GM12878 (cell line): ENCODE measurements at regions not wholly inside any gene's neighbourhood (a gene's known extent, or its start where the extent isn't known, plus 50 kb on each side); places are given as distances from the start of the nearest gene placed in this dataset.

Experiments used
- ATAC-seq: fragments of 200-7000 bp; cut with Tn5 transposase; 3 replicates; pipeline ENCODE4 v1.9.1; 2020; ENCODE audit warnings: mild to moderate bottlenecking, moderate library complexity
- BruUV-seq: library from RNA; stranded (reverse); fragments of 400-500 nt; replicated peaks from 2 replicates; lab custom pipeline; 2021; lab: Mats Ljungman, UMichigan
- CTCF ChIA-PET: fragments of 300-600 bp; sonication (Branson Sonifier 250); formaldehyde crosslinking; extraction: SDS; loops from one replicate; lab custom pipeline; 2021; ENCODE audit warnings: inconsistent platforms; lab: Yijun Ruan, JAX
- POLR2A ChIA-PET: fragments of 350-600 bp; formaldehyde crosslinking; extraction: SDS; loops from one replicate; lab custom pipeline; 2021; ENCODE audit warnings: inconsistent platforms; lab: Charles Lee
- RAD21 ChIA-PET: fragments of 300-600 bp; sonication (Branson Sonifier 250); formaldehyde crosslinking; loops from one replicate; lab custom pipeline; 2023; ENCODE audit warnings: antibody characterized with exemption; ENCODE audit not compliant: unreplicated experiment; lab: Charles Lee
- SMC1A ChIA-PET: fragments of 300-600 bp; sonication (Branson Sonifier 250); formaldehyde crosslinking; loops from one replicate; lab custom pipeline; 2023; ENCODE audit not compliant: unreplicated experiment, uncharacterized antibody; lab: Charles Lee
- DNase-seq: peaks from one replicate; pipeline ENCODE4 v3.0.0-alpha.2; 2011; ENCODE audit warnings: low read depth, low spot score
- FAIRE-seq: peaks from 3 replicates; lab custom pipeline; 2011; peaks lifted over from hg19 to GRCh38; lab: Jason Lieb, UNC
- H2AFZ ChIP-seq: 2 replicates; pipeline ENCODE4 v1.6.0; 2011; ENCODE audit warnings: low read depth, low read length, control low read depth; ENCODE audit not compliant: control insufficient read depth
- H3K27ac ChIP-seq: 2 replicates; pipeline ENCODE4 v1.5.1; 2011; ENCODE audit warnings: control low read depth; ENCODE audit not compliant: control insufficient read depth, insufficient read depth
- H3K27me3 ChIP-seq, 2 experiments: replicated peaks in 1 of 2; 2 replicates each; pipeline versions ENCODE4 v1.6.0 to v1.6.1; 2011; ENCODE audit warnings: low read length in 1 of 2; ENCODE audit not compliant: control insufficient read depth in 2 of 2, insufficient read depth in 2 of 2
- H3K36me3 ChIP-seq, 2 experiments: 2 replicates each; pipeline ENCODE4 v1.5.1; 2011; ENCODE audit warnings: low read length in 1 of 2; ENCODE audit not compliant: control insufficient read depth in 2 of 2, insufficient read depth in 2 of 2
- H3K4me1 ChIP-seq: 2 replicates; pipeline ENCODE4 v1.6.1; 2011; ENCODE audit warnings: mild to moderate bottlenecking, low read length, moderate library complexity, mixed read lengths; ENCODE audit not compliant: control insufficient read depth, insufficient read depth
- H3K4me2 ChIP-seq: 2 replicates; pipeline ENCODE4 v1.6.0; 2011; ENCODE audit warnings: control low read depth; ENCODE audit not compliant: control insufficient read depth, insufficient read depth
- H3K4me3 ChIP-seq: fragments of 200-600 bp; sonication (generic); 2 replicates; pipeline ENCODE4 v1.5.1; 2016
- H3K79me2 ChIP-seq: 2 replicates; pipeline ENCODE4 v1.6.0; 2011; ENCODE audit warnings: low read length; ENCODE audit not compliant: control insufficient read depth, insufficient read depth
- H3K9ac ChIP-seq: 2 replicates; pipeline ENCODE4 v1.8.0; 2011; ENCODE audit warnings: low read length, control low read depth, mixed read lengths; ENCODE audit not compliant: control insufficient read depth, insufficient read depth
- H3K9me3 ChIP-seq: replicated peaks from 3 replicates; pipeline ENCODE4 v1.5.1; 2011; ENCODE audit warnings: mild to moderate bottlenecking, low read length; ENCODE audit not compliant: control insufficient read depth, insufficient read depth
- H4K20me1 ChIP-seq: 2 replicates; pipeline ENCODE4 v1.6.0; 2011; ENCODE audit not compliant: control insufficient read depth, insufficient read depth
- BMI1 ChIP-seq: fragments of 450-650 bp; IDR thresholded peaks from 2 replicates; pipeline ENCODE4 v1.6.1; 2016; ENCODE audit warnings: mild to moderate bottlenecking, moderate library complexity, borderline replicate concordance
- GABPA ChIP-seq: IDR thresholded peaks from 2 replicates; pipeline ENCODE4 v1.6.1; 2014; ENCODE audit warnings: antibody characterized with exemption, low read depth, mild to moderate bottlenecking, inconsistent platforms
- HDAC2 ChIP-seq: fragments of 200-600 bp; sonication (generic); IDR thresholded peaks from 2 replicates; pipeline ENCODE4 v1.6.1; 2017
- KDM1A ChIP-seq: fragments of 200-600 bp; sonication (generic); IDR thresholded peaks from 2 replicates; pipeline ENCODE4 v1.6.1; 2016; ENCODE audit warnings: borderline replicate concordance
- NBN ChIP-seq: fragments of 450-650 bp; IDR thresholded peaks from 2 replicates; pipeline ENCODE4 v1.6.1; 2016
- POLR2AphosphoS2 ChIP-seq: IDR thresholded peaks from 2 replicates; pipeline ENCODE4 v1.6.1; 2011; ENCODE audit warnings: low read depth, mild to moderate bottlenecking, low read length, improper control_type of control experiment, moderate library complexity
- POLR2AphosphoS5 ChIP-seq: IDR thresholded peaks from 2 replicates; pipeline ENCODE4 v1.6.1; 2011; ENCODE audit warnings: mild to moderate bottlenecking, low read length, inconsistent platforms
- ZBED1 ChIP-seq: IDR thresholded peaks from 2 replicates; pipeline ENCODE4 v1.6.1; 2016; ENCODE audit warnings: borderline replicate concordance
- ZNF274 ChIP-seq: IDR thresholded peaks from one replicate; pipeline ENCODE4 v1.8.0; 2011; ENCODE audit not compliant: insufficient read length, insufficient read depth
- ZNF622 ChIP-seq: fragments of 450-650 bp; IDR thresholded peaks from 2 replicates; pipeline ENCODE4 v1.6.1; 2017; ENCODE audit warnings: mild to moderate bottlenecking, inconsistent platforms
- WGBS: methylation state at CpG from one replicate; pipeline ENCODE4 v1.1.6; 2016; ENCODE audit warnings: low lambda C conversion rate; ENCODE audit not compliant: insufficient replicate concordance, insufficient coverage; ENCODE audit errors: missing lambda C conversion rate; 5-methylcytosine and 5-hydroxymethylcytosine counted together
- in situ Hi-C: fragments of 300-500 bp; cut with MboI; formaldehyde crosslinking; loops from 9 replicates; pipeline ENCODE4 v1.14.3; 2018; ENCODE audit warnings: mixed read lengths
- intact Hi-C: fragments of 100-400 bp; cut with micrococcal nuclease; formaldehyde crosslinking; loops from one replicate; pipeline ENCODE4 v1.14.2; 2022; ENCODE audit not compliant: unreplicated experiment
- TF ChIP-seq, protein P1 (sequence below): fragments of 450-650 bp; IDR thresholded peaks from 2 replicates; pipeline ENCODE4 v1.6.1; 2017; ENCODE audit warnings: mild to moderate bottlenecking, moderate library complexity
- TF ChIP-seq, protein P2 (sequence below): fragments of 450-650 bp; conservative IDR thresholded peaks from 2 replicates; pipeline ENCODE4 v1.6.1; 2017; ENCODE audit warnings: mild to moderate bottlenecking, moderate library complexity
- TF ChIP-seq, protein P3 (sequence below): fragments of 450-650 bp; formaldehyde crosslinking; IDR thresholded peaks from 2 replicates; pipeline ENCODE4 v1.4.0; 2020; ENCODE audit warnings: mild to moderate bottlenecking, moderate library complexity
- TF ChIP-seq, protein P4 (sequence below): fragments of 450-650 bp; IDR thresholded peaks from 2 replicates; pipeline ENCODE4 v1.6.1; 2018; ENCODE audit warnings: borderline replicate concordance, mild to moderate bottlenecking; ENCODE audit not compliant: partially characterized antibody

DNA sequence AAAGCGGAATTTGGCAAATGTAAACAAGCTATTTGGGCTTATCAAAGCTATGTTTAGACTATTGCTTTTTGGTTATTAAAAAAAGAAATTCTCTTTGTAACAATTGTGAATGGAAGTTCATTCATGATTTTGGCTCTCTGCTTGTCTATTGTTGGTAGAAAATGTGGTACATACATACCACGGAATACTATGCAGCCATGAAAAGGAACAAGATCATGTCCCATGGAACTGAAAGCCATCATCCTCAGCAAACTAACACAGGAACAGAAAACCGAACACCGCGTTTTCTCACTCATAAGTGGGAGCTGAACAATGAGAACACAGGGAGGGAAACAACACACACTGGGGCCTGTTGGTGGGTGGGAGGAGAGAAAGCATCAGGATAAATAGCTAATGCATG, 465.4 kb downstream of the SETD4 start:
- FAIRE-seq (no peak), ATAC-seq (no peak), DNase-seq (no peak)
- no peaks in the 10 kb centered on the region for H4K20me1 ChIP-seq
- BruUV-seq, result no TSS peak
- H3K36me3 ChIP-seq, result no peaks in the 10 kb centered on the region
- no peaks in the 10 kb centered on the region; a peak in 1 of 4 replicates for H3K27me3 ChIP-seq
- in situ Hi-C loops (no loop called here), intact Hi-C loops (no loop called here)
- no peaks in the 10 kb centered on the region for H3K4me1 ChIP-seq
- 31% methylated on average over 5 of the region's 5 CpGs for WGBS
- POLR2A ChIA-PET, result no interaction called here
- H2AFZ ChIP-seq, result no peak overlapping the region
- CTCF ChIA-PET, result no interaction called here
- no peaks in the 10 kb centered on the region for H3K9me3 ChIP-seq
- no peaks in the 10 kb centered on the region for H3K79me2 ChIP-seq
- no peak overlapping the region for H3K27ac ChIP-seq
- no peak overlapping the region for H3K4me3 ChIP-seq
- SMC1A ChIA-PET, result no interaction called here
- H3K4me2 ChIP-seq, result no peak overlapping the region
- RAD21 ChIA-PET, result no interaction called here
- H3K9ac ChIP-seq, result no peak overlapping the region
- no peak for TF ChIP-seq ZNF622
- no peak for TF ChIP-seq NBN
- no peak for TF ChIP-seq GABPA
- TF ChIP-seq, protein P1, sequence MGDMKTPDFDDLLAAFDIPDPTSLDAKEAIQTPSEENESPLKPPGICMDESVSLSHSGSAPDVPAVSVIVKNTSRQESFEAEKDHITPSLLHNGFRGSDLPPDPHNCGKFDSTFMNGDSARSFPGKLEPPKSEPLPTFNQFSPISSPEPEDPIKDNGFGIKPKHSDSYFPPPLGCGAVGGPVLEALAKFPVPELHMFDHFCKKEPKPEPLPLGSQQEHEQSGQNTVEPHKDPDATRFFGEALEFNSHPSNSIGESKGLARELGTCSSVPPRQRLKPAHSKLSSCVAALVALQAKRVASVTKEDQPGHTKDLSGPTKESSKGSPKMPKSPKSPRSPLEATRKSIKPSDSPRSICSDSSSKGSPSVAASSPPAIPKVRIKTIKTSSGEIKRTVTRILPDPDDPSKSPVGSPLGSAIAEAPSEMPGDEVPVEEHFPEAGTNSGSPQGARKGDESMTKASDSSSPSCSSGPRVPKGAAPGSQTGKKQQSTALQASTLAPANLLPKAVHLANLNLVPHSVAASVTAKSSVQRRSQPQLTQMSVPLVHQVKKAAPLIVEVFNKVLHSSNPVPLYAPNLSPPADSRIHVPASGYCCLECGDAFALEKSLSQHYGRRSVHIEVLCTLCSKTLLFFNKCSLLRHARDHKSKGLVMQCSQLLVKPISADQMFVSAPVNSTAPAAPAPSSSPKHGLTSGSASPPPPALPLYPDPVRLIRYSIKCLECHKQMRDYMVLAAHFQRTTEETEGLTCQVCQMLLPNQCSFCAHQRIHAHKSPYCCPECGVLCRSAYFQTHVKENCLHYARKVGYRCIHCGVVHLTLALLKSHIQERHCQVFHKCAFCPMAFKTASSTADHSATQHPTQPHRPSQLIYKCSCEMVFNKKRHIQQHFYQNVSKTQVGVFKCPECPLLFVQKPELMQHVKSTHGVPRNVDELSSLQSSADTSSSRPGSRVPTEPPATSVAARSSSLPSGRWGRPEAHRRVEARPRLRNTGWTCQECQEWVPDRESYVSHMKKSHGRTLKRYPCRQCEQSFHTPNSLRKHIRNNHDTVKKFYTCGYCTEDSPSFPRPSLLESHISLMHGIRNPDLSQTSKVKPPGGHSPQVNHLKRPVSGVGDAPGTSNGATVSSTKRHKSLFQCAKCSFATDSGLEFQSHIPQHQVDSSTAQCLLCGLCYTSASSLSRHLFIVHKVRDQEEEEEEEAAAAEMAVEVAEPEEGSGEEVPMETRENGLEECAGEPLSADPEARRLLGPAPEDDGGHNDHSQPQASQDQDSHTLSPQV, result no peak
- TF ChIP-seq HDAC2, result no peak
- TF ChIP-seq BMI1, result no peak
- no peak for TF ChIP-seq ZNF274
- TF ChIP-seq KDM1A, result no peak
- TF ChIP-seq, protein P2, sequence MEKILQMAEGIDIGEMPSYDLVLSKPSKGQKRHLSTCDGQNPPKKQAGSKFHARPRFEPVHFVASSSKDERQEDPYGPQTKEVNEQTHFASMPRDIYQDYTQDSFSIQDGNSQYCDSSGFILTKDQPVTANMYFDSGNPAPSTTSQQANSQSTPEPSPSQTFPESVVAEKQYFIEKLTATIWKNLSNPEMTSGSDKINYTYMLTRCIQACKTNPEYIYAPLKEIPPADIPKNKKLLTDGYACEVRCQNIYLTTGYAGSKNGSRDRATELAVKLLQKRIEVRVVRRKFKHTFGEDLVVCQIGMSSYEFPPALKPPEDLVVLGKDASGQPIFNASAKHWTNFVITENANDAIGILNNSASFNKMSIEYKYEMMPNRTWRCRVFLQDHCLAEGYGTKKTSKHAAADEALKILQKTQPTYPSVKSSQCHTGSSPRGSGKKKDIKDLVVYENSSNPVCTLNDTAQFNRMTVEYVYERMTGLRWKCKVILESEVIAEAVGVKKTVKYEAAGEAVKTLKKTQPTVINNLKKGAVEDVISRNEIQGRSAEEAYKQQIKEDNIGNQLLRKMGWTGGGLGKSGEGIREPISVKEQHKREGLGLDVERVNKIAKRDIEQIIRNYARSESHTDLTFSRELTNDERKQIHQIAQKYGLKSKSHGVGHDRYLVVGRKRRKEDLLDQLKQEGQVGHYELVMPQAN, result no peak
- TF ChIP-seq, protein P3, sequence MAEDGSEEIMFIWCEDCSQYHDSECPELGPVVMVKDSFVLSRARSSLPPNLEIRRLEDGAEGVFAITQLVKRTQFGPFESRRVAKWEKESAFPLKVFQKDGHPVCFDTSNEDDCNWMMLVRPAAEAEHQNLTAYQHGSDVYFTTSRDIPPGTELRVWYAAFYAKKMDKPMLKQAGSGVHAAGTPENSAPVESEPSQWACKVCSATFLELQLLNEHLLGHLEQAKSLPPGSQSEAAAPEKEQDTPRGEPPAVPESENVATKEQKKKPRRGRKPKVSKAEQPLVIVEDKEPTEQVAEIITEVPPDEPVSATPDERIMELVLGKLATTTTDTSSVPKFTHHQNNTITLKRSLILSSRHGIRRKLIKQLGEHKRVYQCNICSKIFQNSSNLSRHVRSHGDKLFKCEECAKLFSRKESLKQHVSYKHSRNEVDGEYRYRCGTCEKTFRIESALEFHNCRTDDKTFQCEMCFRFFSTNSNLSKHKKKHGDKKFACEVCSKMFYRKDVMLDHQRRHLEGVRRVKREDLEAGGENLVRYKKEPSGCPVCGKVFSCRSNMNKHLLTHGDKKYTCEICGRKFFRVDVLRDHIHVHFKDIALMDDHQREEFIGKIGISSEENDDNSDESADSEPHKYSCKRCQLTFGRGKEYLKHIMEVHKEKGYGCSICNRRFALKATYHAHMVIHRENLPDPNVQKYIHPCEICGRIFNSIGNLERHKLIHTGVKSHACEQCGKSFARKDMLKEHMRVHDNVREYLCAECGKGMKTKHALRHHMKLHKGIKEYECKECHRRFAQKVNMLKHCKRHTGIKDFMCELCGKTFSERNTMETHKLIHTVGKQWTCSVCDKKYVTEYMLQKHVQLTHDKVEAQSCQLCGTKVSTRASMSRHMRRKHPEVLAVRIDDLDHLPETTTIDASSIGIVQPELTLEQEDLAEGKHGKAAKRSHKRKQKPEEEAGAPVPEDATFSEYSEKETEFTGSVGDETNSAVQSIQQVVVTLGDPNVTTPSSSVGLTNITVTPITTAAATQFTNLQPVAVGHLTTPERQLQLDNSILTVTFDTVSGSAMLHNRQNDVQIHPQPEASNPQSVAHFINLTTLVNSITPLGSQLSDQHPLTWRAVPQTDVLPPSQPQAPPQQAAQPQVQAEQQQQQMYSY, result no peak
- TF ChIP-seq, protein P4, sequence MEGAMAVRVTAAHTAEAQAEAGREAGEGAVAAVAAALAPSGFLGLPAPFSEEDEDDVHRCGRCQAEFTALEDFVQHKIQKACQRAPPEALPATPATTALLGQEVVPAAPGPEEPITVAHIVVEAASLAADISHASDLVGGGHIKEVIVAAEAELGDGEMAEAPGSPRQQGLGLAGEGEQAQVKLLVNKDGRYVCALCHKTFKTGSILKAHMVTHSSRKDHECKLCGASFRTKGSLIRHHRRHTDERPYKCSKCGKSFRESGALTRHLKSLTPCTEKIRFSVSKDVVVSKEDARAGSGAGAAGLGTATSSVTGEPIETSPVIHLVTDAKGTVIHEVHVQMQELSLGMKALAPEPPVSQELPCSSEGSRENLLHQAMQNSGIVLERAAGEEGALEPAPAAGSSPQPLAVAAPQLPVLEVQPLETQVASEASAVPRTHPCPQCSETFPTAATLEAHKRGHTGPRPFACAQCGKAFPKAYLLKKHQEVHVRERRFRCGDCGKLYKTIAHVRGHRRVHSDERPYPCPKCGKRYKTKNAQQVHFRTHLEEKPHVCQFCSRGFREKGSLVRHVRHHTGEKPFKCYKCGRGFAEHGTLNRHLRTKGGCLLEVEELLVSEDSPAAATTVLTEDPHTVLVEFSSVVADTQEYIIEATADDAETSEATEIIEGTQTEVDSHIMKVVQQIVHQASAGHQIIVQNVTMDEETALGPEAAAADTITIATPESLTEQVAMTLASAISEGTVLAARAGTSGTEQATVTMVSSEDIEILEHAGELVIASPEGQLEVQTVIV, result no peak
- no peak for TF ChIP-seq POLR2AphosphoS2
- TF ChIP-seq ZBED1, result no peak
- no peak for TF ChIP-seq POLR2AphosphoS5
